ENCODE measurements at regions not wholly inside any gene's neighbourhood (a gene's known extent, or its start where the extent isn't known, plus 50 kb on each side); places are given as distances from the start of the nearest gene placed in this dataset.

DNA sequence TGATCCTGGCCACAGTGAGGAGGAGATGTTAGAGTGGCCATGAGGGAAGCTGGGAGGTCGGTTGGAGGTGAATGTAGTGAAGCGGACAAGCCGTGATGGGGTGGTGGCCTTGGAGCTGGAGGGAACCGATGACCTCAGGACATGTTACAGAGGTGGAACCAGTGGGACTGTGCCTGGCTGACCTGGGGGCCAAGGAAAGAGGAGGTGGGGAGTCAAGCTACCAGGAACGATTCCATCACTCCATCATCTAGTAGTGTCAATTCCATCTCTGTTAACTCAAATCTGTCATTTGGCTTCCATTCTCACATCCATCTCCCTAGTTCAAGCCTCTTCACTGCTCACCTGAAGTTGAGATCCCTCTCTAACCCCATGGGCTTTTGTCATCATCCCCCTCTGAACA, 102.4 kb upstream of the LYZL2 start:
- TF ChIP-seq, protein P1, sequence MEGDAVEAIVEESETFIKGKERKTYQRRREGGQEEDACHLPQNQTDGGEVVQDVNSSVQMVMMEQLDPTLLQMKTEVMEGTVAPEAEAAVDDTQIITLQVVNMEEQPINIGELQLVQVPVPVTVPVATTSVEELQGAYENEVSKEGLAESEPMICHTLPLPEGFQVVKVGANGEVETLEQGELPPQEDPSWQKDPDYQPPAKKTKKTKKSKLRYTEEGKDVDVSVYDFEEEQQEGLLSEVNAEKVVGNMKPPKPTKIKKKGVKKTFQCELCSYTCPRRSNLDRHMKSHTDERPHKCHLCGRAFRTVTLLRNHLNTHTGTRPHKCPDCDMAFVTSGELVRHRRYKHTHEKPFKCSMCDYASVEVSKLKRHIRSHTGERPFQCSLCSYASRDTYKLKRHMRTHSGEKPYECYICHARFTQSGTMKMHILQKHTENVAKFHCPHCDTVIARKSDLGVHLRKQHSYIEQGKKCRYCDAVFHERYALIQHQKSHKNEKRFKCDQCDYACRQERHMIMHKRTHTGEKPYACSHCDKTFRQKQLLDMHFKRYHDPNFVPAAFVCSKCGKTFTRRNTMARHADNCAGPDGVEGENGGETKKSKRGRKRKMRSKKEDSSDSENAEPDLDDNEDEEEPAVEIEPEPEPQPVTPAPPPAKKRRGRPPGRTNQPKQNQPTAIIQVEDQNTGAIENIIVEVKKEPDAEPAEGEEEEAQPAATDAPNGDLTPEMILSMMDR (IDR thresholded peaks at IDR 0.05; ENCODE audit: low read length), result no peak
- no peak for TF ChIP-seq EZH2phosphoT487 (IDR thresholded peaks at IDR 0.05; ENCODE audit: low read length)
- no peak for TF ChIP-seq EZH2 (optimal IDR thresholded peaks at IDR 0.05; ENCODE audit: low read depth, low read length)
